ENCODE measurements at regions not wholly inside any gene's neighbourhood (a gene's known extent, or its start where the extent isn't known, plus 50 kb on each side); places are given as distances from the start of the nearest gene placed in this dataset.

DNA sequence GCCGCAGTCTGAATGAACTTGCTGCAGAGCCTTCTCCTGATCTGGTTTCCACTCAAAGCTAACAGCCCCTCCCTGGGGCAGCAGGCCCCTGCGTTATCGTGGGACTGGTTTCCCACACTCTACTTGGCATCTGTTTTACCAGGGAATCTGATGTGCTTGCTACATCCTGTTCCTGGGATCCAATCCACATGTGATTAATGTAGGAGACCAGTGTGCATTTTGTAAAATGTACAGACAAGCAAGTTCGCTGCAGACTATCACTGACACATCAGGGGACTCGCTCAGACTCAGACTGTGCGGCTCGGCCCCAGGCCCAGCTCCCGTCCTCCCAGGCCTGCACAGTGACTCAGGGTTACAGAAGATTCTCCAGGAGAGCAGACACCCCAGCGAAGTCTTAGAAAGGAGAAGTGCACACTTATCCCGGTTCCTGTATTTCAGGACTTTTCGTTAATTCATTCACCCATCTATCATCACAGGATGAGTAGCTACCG lies 340.1 kb downstream of the MATN1 start:
- no peak overlapping the region for H3K9ac ChIP-seq (ENCODE audit: low read depth, low read length)
- H3K27me3 ChIP-seq (ENCODE audit: insufficient read depth, low read length), result no peaks in the 10 kb centered on the region
- no peaks in the 10 kb centered on the region for H3K4me1 ChIP-seq (ENCODE audit: insufficient read depth, low read length)
- no peaks in the 10 kb centered on the region for H3K9me3 ChIP-seq (ENCODE audit: insufficient read depth, low read depth, low read length)
- no peak overlapping the region for H3K4me3 ChIP-seq (ENCODE audit: low read length)
- H3K27ac ChIP-seq (ENCODE audit: low read length), result no peak overlapping the region
- H3K36me3 ChIP-seq (ENCODE audit: insufficient read depth, low read depth, low read length), result no peaks in the 10 kb centered on the region

DNA sequence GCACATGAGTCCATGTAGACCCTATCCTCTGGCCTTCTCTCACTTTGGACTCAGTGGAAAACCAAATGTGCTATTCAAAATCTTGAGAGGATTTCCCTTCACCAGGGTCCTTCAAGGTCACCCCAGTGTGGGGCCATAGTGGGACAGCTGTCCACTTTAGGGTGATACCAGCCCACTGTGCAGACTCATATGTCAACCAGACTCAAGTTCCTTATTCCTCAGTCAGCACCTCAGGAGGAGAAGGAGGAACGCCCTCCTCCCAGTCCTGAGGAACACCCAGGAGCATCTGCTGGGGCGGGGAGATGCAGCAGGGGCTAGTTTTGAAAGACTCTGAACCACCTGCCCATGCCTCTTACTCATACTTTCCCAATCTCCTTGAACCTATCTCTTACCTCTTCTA lies 340.9 kb downstream of the MATN1 start:
- Histone ChIP-seq H3K27ac (ENCODE audit: low read length) (no peak overlapping the region), H3K9me3 (ENCODE audit: insufficient read depth, low read depth, low read length) (no peaks in the 10 kb centered on the region)

GRCh38 chr1:30381671-30382365 lies 341.6 kb downstream of the MATN1 start:
- Histone ChIP-seq H3K9me3 (ENCODE audit: insufficient read depth, low read depth, low read length) (no peaks in the 10 kb centered on the region), H3K9ac (ENCODE audit: low read depth, low read length) (no peak overlapping the region), H3K27me3 (ENCODE audit: insufficient read depth, low read length) (no peaks in the 10 kb centered on the region), H3K27ac (ENCODE audit: low read length) (no peak overlapping the region), H3K4me1 (ENCODE audit: insufficient read depth, low read length) (no peaks in the 10 kb centered on the region), H3K4me3 (ENCODE audit: low read length) (no peak overlapping the region), H3K36me3 (ENCODE audit: insufficient read depth, low read depth, low read length) (no peaks in the 10 kb centered on the region)

More for the DNA sequence above, 340.9 kb downstream of the MATN1 start:
- H3K27me3 ChIP-seq (ENCODE audit: insufficient read depth, low read length), result no peaks in the 10 kb centered on the region
- no peak overlapping the region for H3K9ac ChIP-seq (ENCODE audit: low read depth, low read length)
- H3K4me3 ChIP-seq (ENCODE audit: low read length), result no peak overlapping the region
- H3K4me1 ChIP-seq (ENCODE audit: insufficient read depth, low read length), result no peaks in the 10 kb centered on the region
- no peaks in the 10 kb centered on the region for H3K36me3 ChIP-seq (ENCODE audit: insufficient read depth, low read depth, low read length)

- no peaks in the 10 kb centered on the region for H3K9me3 ChIP-seq (ENCODE audit: insufficient read depth, low read depth, low read length)
- no peak overlapping the region for H3K9ac ChIP-seq (ENCODE audit: low read depth, low read length)
- no peak overlapping the region for H3K27ac ChIP-seq (ENCODE audit: low read length)
- H3K4me1 ChIP-seq (ENCODE audit: insufficient read depth, low read length), result no peaks in the 10 kb centered on the region
- no peaks in the 10 kb centered on the region for H3K36me3 ChIP-seq (ENCODE audit: insufficient read depth, low read depth, low read length)
- H3K4me3 ChIP-seq (ENCODE audit: low read length), result no peak overlapping the region
- H3K27me3 ChIP-seq (ENCODE audit: insufficient read depth, low read length), result no peaks in the 10 kb centered on the region
Measured at GRCh38 chr1:30381266-30381665, 342.1 kb downstream of the MATN1 start.

GRCh38 chr1:30380625-30380984 lies 342.8 kb downstream of the MATN1 start:
- no peaks in the 10 kb centered on the region for H3K36me3 ChIP-seq (ENCODE audit: insufficient read depth, low read depth, low read length)
- H3K9me3 ChIP-seq (ENCODE audit: insufficient read depth, low read depth, low read length), result no peaks in the 10 kb centered on the region
- H3K27me3 ChIP-seq (ENCODE audit: insufficient read depth, low read length), result no peaks in the 10 kb centered on the region
- no peak overlapping the region for H3K9ac ChIP-seq (ENCODE audit: low read depth, low read length)
- H3K4me1 ChIP-seq (ENCODE audit: insufficient read depth, low read length), result no peaks in the 10 kb centered on the region
- no peak overlapping the region for H3K4me3 ChIP-seq (ENCODE audit: low read length)
- no peak overlapping the region for H3K27ac ChIP-seq (ENCODE audit: low read length)

GRCh38 chr1:30379684-30380624 lies 343.4 kb downstream of the MATN1 start:
- Histone ChIP-seq H3K27me3 (ENCODE audit: insufficient read depth, low read length) (no peaks in the 10 kb centered on the region), H3K4me3 (ENCODE audit: low read length) (no peak overlapping the region), H3K4me1 (ENCODE audit: insufficient read depth, low read length) (no peaks in the 10 kb centered on the region), H3K9ac (ENCODE audit: low read depth, low read length) (no peak overlapping the region), H3K27ac (ENCODE audit: low read length) (no peak overlapping the region), H3K36me3 (ENCODE audit: insufficient read depth, low read depth, low read length) (no peaks in the 10 kb centered on the region), H3K9me3 (ENCODE audit: insufficient read depth, low read depth, low read length) (no peaks in the 10 kb centered on the region)

DNA sequence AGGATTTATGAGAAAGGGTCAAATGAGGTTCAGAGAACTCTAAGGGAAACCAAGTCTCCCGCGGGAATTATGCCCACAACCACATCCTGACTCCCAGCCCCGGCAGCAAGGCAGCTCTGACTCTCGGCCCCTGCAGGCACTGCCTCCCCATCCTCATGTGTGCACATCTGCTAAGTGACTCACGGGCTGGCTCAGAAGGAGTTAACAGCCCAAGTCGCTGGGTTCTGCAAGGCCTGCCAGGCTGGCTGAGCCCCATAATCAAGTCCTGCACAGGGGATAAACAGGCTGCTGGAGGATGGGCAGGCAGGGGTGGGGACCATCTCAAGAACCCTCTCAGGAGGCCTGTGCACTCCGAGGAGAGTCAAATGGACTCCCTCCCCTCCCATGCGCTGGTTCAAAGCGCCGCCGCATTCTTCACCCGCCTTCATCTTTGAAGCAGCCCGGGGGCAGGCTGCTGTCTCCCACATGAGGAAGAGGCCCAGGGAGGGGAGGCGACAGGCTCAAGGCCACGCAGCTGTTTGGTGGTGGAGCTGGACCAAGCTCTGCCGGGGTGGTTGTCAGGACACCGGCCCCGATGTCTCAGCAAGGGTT lies 344.3 kb downstream of the MATN1 start:
- no peaks in the 10 kb centered on the region for H3K36me3 ChIP-seq (ENCODE audit: insufficient read depth, low read depth, low read length)
- no peaks in the 10 kb centered on the region for H3K9me3 ChIP-seq (ENCODE audit: insufficient read depth, low read depth, low read length)
- no peaks in the 10 kb centered on the region for H3K4me1 ChIP-seq (ENCODE audit: insufficient read depth, low read length)
- no peak overlapping the region for H3K4me3 ChIP-seq (ENCODE audit: low read length)
- H3K27me3 ChIP-seq (ENCODE audit: insufficient read depth, low read length), result no peaks in the 10 kb centered on the region
- H3K9ac ChIP-seq (ENCODE audit: low read depth, low read length), result no peak overlapping the region
- H3K27ac ChIP-seq (ENCODE audit: low read length), result no peak overlapping the region

GRCh38 chr1:30378003-30378596 lies 345.3 kb downstream of the MATN1 start:
- no peaks in the 10 kb centered on the region for H3K36me3 ChIP-seq (ENCODE audit: insufficient read depth, low read depth, low read length)
- no peaks in the 10 kb centered on the region for H3K9me3 ChIP-seq (ENCODE audit: insufficient read depth, low read depth, low read length)
- no peaks in the 10 kb centered on the region for H3K4me1 ChIP-seq (ENCODE audit: insufficient read depth, low read length)
- no peak overlapping the region for H3K9ac ChIP-seq (ENCODE audit: low read depth, low read length)
- H3K27me3 ChIP-seq (ENCODE audit: insufficient read depth, low read length), result no peaks in the 10 kb centered on the region
- H3K27ac ChIP-seq (ENCODE audit: low read length), result no peak overlapping the region
- H3K4me3 ChIP-seq (ENCODE audit: low read length), result no peak overlapping the region

DNA sequence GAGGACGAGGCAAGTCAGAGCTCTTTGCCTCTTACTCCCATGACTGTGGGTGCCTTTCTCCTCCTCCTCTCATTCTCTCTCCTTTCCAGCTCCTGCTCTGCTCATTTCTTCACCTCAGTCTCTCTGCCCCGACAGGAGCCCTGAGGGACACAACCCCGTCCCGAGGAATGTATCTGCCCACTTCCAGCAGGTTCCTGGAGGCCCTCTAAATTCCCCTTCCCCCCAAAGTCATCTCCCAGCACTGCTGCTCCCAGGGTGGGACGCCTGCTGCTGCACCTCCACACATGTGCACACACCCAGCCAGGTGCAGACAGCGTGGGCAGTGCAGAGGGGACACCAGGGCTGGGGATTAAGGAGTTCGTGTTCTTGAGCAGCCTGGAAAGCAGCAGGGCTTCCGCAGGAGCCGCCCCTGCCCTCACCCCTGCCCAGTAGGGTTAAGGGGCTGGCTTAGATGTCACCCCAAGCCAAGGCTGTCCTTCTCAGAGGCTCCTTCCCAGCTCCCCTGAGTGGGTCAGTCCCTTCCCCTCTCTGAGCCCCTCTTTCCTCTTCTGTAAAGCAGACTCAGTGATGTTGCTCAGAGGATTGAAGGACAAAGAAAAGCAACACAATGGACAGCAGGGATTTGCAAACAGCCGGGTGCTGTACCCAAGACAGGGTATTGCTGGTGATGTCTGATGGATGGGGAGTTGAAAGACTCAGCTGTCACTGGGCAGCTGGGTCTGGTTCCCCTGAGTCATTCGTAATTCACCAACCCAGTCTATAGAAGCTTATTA lies 346.0 kb downstream of the MATN1 start:
- H3K9ac ChIP-seq (ENCODE audit: low read depth, low read length), result no peak overlapping the region
- no peak overlapping the region for H3K4me3 ChIP-seq (ENCODE audit: low read length)
- H3K27ac ChIP-seq (ENCODE audit: low read length), result no peak overlapping the region
- no peaks in the 10 kb centered on the region for H3K9me3 ChIP-seq (ENCODE audit: insufficient read depth, low read depth, low read length)
- H3K4me1 ChIP-seq (ENCODE audit: insufficient read depth, low read length), result no peaks in the 10 kb centered on the region
- no peaks in the 10 kb centered on the region for H3K36me3 ChIP-seq (ENCODE audit: insufficient read depth, low read depth, low read length)
- H3K27me3 ChIP-seq (ENCODE audit: insufficient read depth, low read length), result no peaks in the 10 kb centered on the region

GRCh38 chr1:30376054-30376697 lies 347.2 kb downstream of the MATN1 start:
- Histone ChIP-seq H3K9me3 (ENCODE audit: insufficient read depth, low read depth, low read length) (no peaks in the 10 kb centered on the region), H3K9ac (ENCODE audit: low read depth, low read length) (no peak overlapping the region), H3K4me3 (ENCODE audit: low read length) (no peak overlapping the region), H3K4me1 (ENCODE audit: insufficient read depth, low read length) (no peaks in the 10 kb centered on the region), H3K27me3 (ENCODE audit: insufficient read depth, low read length) (no peaks in the 10 kb centered on the region), H3K27ac (ENCODE audit: low read length) (no peak overlapping the region), H3K36me3 (ENCODE audit: insufficient read depth, low read depth, low read length) (no peaks in the 10 kb centered on the region)

- no peak overlapping the region for H3K9ac ChIP-seq (ENCODE audit: low read depth, low read length)
- H3K36me3 ChIP-seq (ENCODE audit: insufficient read depth, low read depth, low read length), result no peaks in the 10 kb centered on the region
- no peaks in the 10 kb centered on the region for H3K9me3 ChIP-seq (ENCODE audit: insufficient read depth, low read depth, low read length)
- no peaks in the 10 kb centered on the region for H3K4me1 ChIP-seq (ENCODE audit: insufficient read depth, low read length)
- no peak overlapping the region for H3K27ac ChIP-seq (ENCODE audit: low read length)
- H3K27me3 ChIP-seq (ENCODE audit: insufficient read depth, low read length), result no peaks in the 10 kb centered on the region
- H3K4me3 ChIP-seq (ENCODE audit: low read length), result no peak overlapping the region
Measured at GRCh38 chr1:30375156-30375555, 348.2 kb downstream of the MATN1 start.
